D721Med (cell line): ENCODE measurements at regions not wholly inside any gene's neighbourhood (a gene's known extent, or its start where the extent isn't known, plus 50 kb on each side); places are given as distances from the start of the nearest gene placed in this dataset.
"Not testable (repeated sequence)": the region's sequence is repeated elsewhere in the genome, so short reads cannot be mapped to it uniquely, and the experiment has no call there.

ENCODE experiments used
- DNase-seq: peaks from one replicate; pipeline ENCODE4 v3.0.0; 2011; ENCODE audit warnings: low spot score; ENCODE audit not compliant: insufficient read length
- FAIRE-seq: peaks from 2 replicates; lab custom pipeline; 2011; peaks lifted over from hg19 to GRCh38; lab: Jason Lieb, UNC
- CTCF ChIP-seq: IDR thresholded peaks from 2 replicates; pipeline ENCODE4 v1.5.1; 2012; ENCODE audit warnings: mild to moderate bottlenecking, control low read depth; ENCODE audit not compliant: insufficient read depth; ENCODE audit errors: missing control alignments

- DNase-seq (no peak), FAIRE-seq (no peak)
- no peak for TF ChIP-seq CTCF
Observed at GRCh38 chr6:160871320-160871719, 120.2 kb upstream of the MAP3K4 start.

GRCh38 chr6:160881148-160881808 is 110.3 kb upstream of the MAP3K4 start:
- no peak for TF ChIP-seq CTCF
- no peak for FAIRE-seq

GRCh38 chr6:160882006-160882405 is 109.6 kb upstream of the MAP3K4 start:
- FAIRE-seq (no peak), DNase-seq (no peak)
- no peak for TF ChIP-seq CTCF

More at GRCh38 chr6:160881148-160881808, 110.3 kb upstream of the MAP3K4 start:
- no peak for DNase-seq

- DNase-seq (no peak), FAIRE-seq (no peak)
- TF ChIP-seq CTCF = no peak
Observed at GRCh38 chr6:160882791-160883279, 108.7 kb upstream of the MAP3K4 start.

GRCh38 chr6:160883560-160883959 is 108.0 kb upstream of the MAP3K4 start:
- no peak for TF ChIP-seq CTCF
- DNase-seq = no peak
- no peak for FAIRE-seq

GRCh38 chr6:160883999-160884398 is 107.6 kb upstream of the MAP3K4 start:
- no peak for DNase-seq
- FAIRE-seq = no peak
- no peak for TF ChIP-seq CTCF

GRCh38 chr6:160889148-160889547 is 102.4 kb upstream of the MAP3K4 start:
- DNase-seq, FAIRE-seq: not testable (repeated sequence)
